ENCODE measurements at regions not wholly inside any gene's neighbourhood (a gene's known extent, or its start where the extent isn't known, plus 50 kb on each side); places are given as distances from the start of the nearest gene placed in this dataset.

DNA sequence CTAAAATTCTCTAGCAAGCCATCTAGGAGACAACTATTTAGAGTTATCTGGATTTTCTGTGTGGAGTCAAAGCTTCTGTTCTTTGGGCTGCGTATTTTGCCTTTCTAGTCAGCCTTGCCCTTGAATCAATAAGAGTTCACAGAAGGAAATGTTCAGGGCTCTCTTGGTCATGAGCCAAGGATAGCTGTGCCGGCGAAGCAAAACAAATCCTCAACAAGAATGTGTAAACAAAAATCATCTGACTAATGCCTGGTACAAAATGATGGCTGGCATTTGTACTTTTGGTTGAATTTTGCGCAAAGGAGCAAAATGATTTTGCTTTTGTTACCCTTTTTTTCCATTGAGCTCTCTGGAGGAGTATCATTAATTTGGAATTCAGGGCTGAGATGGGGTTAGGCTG is 171.1 kb downstream of the DACT1 start:
- TF ChIP-seq KDM5A (IDR thresholded peaks at IDR 0.05; ENCODE audit: borderline replicate concordance, low read length), result no peak
- no peak for TF ChIP-seq RAD21 (CRISPR knock-in tag; IDR thresholded peaks at IDR 0.05)
- TF ChIP-seq ZNF10 (CRISPR knock-in tag; IDR thresholded peaks at IDR 0.05; ENCODE audit: borderline replicate concordance, low read depth), result no peak
- TF ChIP-seq POLR2A (IDR thresholded peaks at IDR 0.05; ENCODE audit: insufficient read depth in 1 of 2, low read depth in 2 of 2, low read length in 2 of 2), result no peak
- no peak for TF ChIP-seq TOE1 (CRISPR knock-in tag; IDR thresholded peaks at IDR 0.05)
- no peak for TF ChIP-seq NR2F1 (CRISPR knock-in tag; IDR thresholded peaks at IDR 0.05)

Data from HepG2 (cell line).